ENCODE measurements at regions not wholly inside any gene's neighbourhood (a gene's known extent, or its start where the extent isn't known, plus 50 kb on each side); places are given as distances from the start of the nearest gene placed in this dataset.

- no peak overlapping the region for H3K27ac Mint-ChIP-seq (ENCODE audit: unreplicated experiment)
- H3K9me3 Mint-ChIP-seq (ENCODE audit: low read depth, unreplicated experiment): no peaks in the 10 kb centered on the region
- H3K27me3 Mint-ChIP-seq (ENCODE audit: unreplicated experiment): peaks cover 97% of the 10 kb centered on the region
- no peak for DNase-seq
- TF ChIP-seq CTCF (IDR thresholded peaks at IDR 0.05; ENCODE audit: unreplicated experiment): no peak
- intact Hi-C loops (cut with micrococcal nuclease; ENCODE audit: unreplicated experiment): loop anchor here (10.0 kb wide), 1 partner anchor 227 kb away; no protein-coding TSS in a partner anchor
- CTCF ChIA-PET: no interaction called here
- H3K4me3 Mint-ChIP-seq (ENCODE audit: low read depth, unreplicated experiment): no peak overlapping the region
- no peaks in the 10 kb centered on the region for H3K4me1 Mint-ChIP-seq (ENCODE audit: low read depth, unreplicated experiment)
- H3K36me3 Mint-ChIP-seq (ENCODE audit: insufficient read depth, unreplicated experiment): no peaks in the 10 kb centered on the region
- no TSS peak for BruUV-seq (replicated peaks)
Measured at GRCh38 chr10:78427497-78428031, 393.9 kb downstream of the RPS24 start.

- no TSS peak for BruUV-seq (replicated peaks)
- Mint-ChIP-seq H3K4me3 (ENCODE audit: low read depth, unreplicated experiment) (no peak overlapping the region), H3K27ac (ENCODE audit: unreplicated experiment) (no peak overlapping the region), H3K27me3 (ENCODE audit: unreplicated experiment) (peaks cover 97% of the 10 kb centered on the region), H3K36me3 (ENCODE audit: insufficient read depth, unreplicated experiment) (no peaks in the 10 kb centered on the region), H3K9me3 (ENCODE audit: low read depth, unreplicated experiment) (no peaks in the 10 kb centered on the region), H3K4me1 (ENCODE audit: low read depth, unreplicated experiment) (no peaks in the 10 kb centered on the region)
- intact Hi-C loops (cut with micrococcal nuclease; ENCODE audit: unreplicated experiment): loop anchor here (10.0 kb wide), 1 partner anchor 226 kb away; no protein-coding TSS in a partner anchor
- DNase-seq: no peak
- TF ChIP-seq CTCF (IDR thresholded peaks at IDR 0.05; ENCODE audit: unreplicated experiment): no peak
- CTCF ChIA-PET: no interaction called here
Measured at GRCh38 chr10:78428579-78428978, 394.9 kb downstream of the RPS24 start.

GRCh38 chr10:78429984-78430383 lies 396.3 kb downstream of the RPS24 start:
- Mint-ChIP-seq H3K27ac (ENCODE audit: unreplicated experiment) (no peak overlapping the region), H3K4me1 (ENCODE audit: low read depth, unreplicated experiment) (no peaks in the 10 kb centered on the region), H3K9me3 (ENCODE audit: low read depth, unreplicated experiment) (no peaks in the 10 kb centered on the region), H3K27me3 (ENCODE audit: unreplicated experiment) (peaks cover 100% of the 10 kb centered on the region), H3K36me3 (ENCODE audit: insufficient read depth, unreplicated experiment) (no peaks in the 10 kb centered on the region), H3K4me3 (ENCODE audit: low read depth, unreplicated experiment) (no peak overlapping the region)
- DNase-seq: no peak
- no TSS peak for BruUV-seq (replicated peaks)
- no peak for TF ChIP-seq CTCF (IDR thresholded peaks at IDR 0.05; ENCODE audit: unreplicated experiment)
- CTCF ChIA-PET: no interaction called here
- intact Hi-C loops (cut with micrococcal nuclease; ENCODE audit: unreplicated experiment): loop anchor here (10.0 kb wide), 2 partner anchors 225 to 635 kb away; partner anchors contain the start of gene ZMIZ1

GRCh38 chr10:78432583-78432982 lies 398.9 kb downstream of the RPS24 start:
- Mint-ChIP-seq H3K4me3 (ENCODE audit: low read depth, unreplicated experiment) (no peak overlapping the region), H3K36me3 (ENCODE audit: insufficient read depth, unreplicated experiment) (no peaks in the 10 kb centered on the region), H3K27ac (ENCODE audit: unreplicated experiment) (no peak overlapping the region), H3K9me3 (ENCODE audit: low read depth, unreplicated experiment) (no peaks in the 10 kb centered on the region), H3K27me3 (ENCODE audit: unreplicated experiment) (peaks cover 100% of the 10 kb centered on the region), H3K4me1 (ENCODE audit: low read depth, unreplicated experiment) (no peaks in the 10 kb centered on the region)
- no peak for DNase-seq
- TF ChIP-seq CTCF (IDR thresholded peaks at IDR 0.05; ENCODE audit: unreplicated experiment): no peak
- intact Hi-C loops (cut with micrococcal nuclease; ENCODE audit: unreplicated experiment): loop anchor here (10.0 kb wide), 1 partner anchor 632 kb away; the partner anchor contains the start of gene ZMIZ1
- CTCF ChIA-PET: no interaction called here
- no TSS peak for BruUV-seq (replicated peaks)
